ENCODE measurements at regions not wholly inside any gene's neighbourhood (a gene's known extent, or its start where the extent isn't known, plus 50 kb on each side); places are given as distances from the start of the nearest gene placed in this dataset.

DNA sequence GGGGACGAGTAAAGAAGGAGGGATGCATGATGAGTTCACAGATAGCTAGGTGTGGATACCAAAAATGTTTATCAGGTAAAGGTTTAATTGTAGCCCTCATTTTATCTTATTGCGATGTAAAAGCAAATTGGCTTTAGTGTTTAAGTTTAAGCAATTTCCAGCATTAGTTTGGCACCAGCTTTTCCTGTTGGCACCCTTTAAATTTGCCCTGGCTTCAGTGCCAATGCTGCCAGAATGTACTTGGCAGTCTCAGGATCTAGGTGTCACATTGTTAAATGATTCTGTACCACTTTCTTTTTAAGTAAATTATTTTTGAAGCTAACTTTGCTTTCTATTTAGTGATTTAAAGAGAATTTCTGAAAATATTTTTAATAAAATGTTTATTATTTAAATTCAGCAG lies 681.8 kb downstream of the PCDH18 start:
- Histone ChIP-seq H3K27ac (ENCODE audit: insufficient read depth, low read length) (no peak overlapping the region), H3K9me3 (ENCODE audit: control insufficient read depth, insufficient read depth, low read depth, low read length) (no peaks in the 10 kb centered on the region), H3K9ac (ENCODE audit: insufficient read depth, low read length) (no peak overlapping the region), H3K79me2 (ENCODE audit: control insufficient read depth, insufficient read depth, low read length) (no peaks in the 10 kb centered on the region), H3K4me2 (ENCODE audit: extremely low read depth, insufficient read depth, low read length) (no peak overlapping the region), H4K20me1 (ENCODE audit: control insufficient read depth, extremely low read depth, insufficient read depth, low read length) (no peaks in the 10 kb centered on the region), H2AFZ (ENCODE audit: low read length) (no peak overlapping the region), H3K36me3 (ENCODE audit: control insufficient read depth, insufficient read depth, low read length) (no peaks in the 10 kb centered on the region), H3K4me1 (ENCODE audit: control insufficient read depth, extremely low read depth, insufficient read depth, low read length) (no peaks in the 10 kb centered on the region), H3K27me3 (ENCODE audit: control insufficient read depth, insufficient read depth, low read length) (no peaks in the 10 kb centered on the region), H3K4me3 (replicated peaks in 1 of 4; ENCODE audit: control extremely low read depth in 1 of 4, insufficient read depth in 1 of 4, low read depth in 3 of 4, low read length in 4 of 4) (no peak overlapping the region)
- DNase-seq (ENCODE audit: low read depth in 2 of 2): no peak
- TF ChIP-seq, protein P1, sequence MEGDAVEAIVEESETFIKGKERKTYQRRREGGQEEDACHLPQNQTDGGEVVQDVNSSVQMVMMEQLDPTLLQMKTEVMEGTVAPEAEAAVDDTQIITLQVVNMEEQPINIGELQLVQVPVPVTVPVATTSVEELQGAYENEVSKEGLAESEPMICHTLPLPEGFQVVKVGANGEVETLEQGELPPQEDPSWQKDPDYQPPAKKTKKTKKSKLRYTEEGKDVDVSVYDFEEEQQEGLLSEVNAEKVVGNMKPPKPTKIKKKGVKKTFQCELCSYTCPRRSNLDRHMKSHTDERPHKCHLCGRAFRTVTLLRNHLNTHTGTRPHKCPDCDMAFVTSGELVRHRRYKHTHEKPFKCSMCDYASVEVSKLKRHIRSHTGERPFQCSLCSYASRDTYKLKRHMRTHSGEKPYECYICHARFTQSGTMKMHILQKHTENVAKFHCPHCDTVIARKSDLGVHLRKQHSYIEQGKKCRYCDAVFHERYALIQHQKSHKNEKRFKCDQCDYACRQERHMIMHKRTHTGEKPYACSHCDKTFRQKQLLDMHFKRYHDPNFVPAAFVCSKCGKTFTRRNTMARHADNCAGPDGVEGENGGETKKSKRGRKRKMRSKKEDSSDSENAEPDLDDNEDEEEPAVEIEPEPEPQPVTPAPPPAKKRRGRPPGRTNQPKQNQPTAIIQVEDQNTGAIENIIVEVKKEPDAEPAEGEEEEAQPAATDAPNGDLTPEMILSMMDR (conservative IDR thresholded peaks at IDR 0.05 in 1 of 2, IDR thresholded peaks at IDR 0.05 in 1 of 2; ENCODE audit: low read depth in 1 of 2, low read length in 2 of 2): no peak
- TF ChIP-seq EZH2 (IDR thresholded peaks at IDR 0.05; ENCODE audit: low read length, missing control alignments): no peak

DNA sequence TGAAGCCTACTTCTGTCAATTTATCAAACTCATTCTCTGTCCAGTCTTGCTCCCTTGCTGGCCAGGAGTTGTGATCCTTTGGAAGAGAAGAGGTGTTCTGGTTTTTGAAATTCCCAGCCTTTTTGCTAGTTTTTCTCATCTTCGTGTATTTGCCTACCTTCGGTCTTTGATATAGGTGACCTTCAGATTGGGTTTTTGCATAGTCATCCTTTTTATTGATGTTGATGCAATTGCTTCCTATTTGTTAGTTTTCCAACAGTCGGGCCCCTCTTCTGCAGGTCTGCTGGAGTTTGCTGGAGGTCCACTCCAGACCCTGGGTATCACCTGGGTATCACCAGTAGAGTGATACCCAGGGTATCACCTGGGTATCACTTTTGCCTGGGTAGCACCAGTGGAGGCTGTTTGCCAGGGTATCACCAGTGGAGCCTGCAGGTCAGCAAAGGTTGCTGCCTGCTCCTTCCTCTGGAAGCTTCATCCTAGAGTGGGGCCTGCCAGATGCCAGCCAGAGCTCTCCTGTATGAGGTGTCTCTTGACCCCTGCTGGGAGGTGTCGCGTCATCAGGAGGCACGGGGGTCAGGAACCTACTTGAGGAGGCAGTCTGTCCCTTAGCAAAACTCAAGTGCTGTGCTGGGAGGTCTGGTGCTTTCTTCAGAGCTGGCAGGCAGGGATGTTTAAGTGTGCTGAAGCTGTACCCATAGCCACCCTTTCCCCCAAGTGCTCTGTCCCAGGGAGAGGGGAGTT lies 684.2 kb downstream of the PCDH18 start:
- Histone ChIP-seq H3K4me1 (ENCODE audit: control insufficient read depth, extremely low read depth, insufficient read depth, low read length) (no peaks in the 10 kb centered on the region), H3K27me3 (ENCODE audit: control insufficient read depth, insufficient read depth, low read length) (no peaks in the 10 kb centered on the region), H3K27ac (ENCODE audit: insufficient read depth, low read length) (no peak overlapping the region), H4K20me1 (ENCODE audit: control insufficient read depth, extremely low read depth, insufficient read depth, low read length) (no peaks in the 10 kb centered on the region), H3K4me2 (ENCODE audit: extremely low read depth, insufficient read depth, low read length) (no peak overlapping the region), H3K36me3 (ENCODE audit: control insufficient read depth, insufficient read depth, low read length) (no peaks in the 10 kb centered on the region), H3K4me3 (replicated peaks in 1 of 4; ENCODE audit: control extremely low read depth in 1 of 4, insufficient read depth in 1 of 4, low read depth in 3 of 4, low read length in 4 of 4) (no peak overlapping the region), H3K9ac (ENCODE audit: insufficient read depth, low read length) (no peak overlapping the region), H3K79me2 (ENCODE audit: control insufficient read depth, insufficient read depth, low read length) (no peaks in the 10 kb centered on the region), H3K9me3 (ENCODE audit: control insufficient read depth, insufficient read depth, low read depth, low read length) (no peaks in the 10 kb centered on the region), H2AFZ (ENCODE audit: low read length) (no peak overlapping the region)
- TF ChIP-seq, protein P1 (conservative IDR thresholded peaks at IDR 0.05 in 1 of 2, IDR thresholded peaks at IDR 0.05 in 1 of 2; ENCODE audit: low read depth in 1 of 2, low read length in 2 of 2): no peak
- no peak for TF ChIP-seq EZH2 (IDR thresholded peaks at IDR 0.05; ENCODE audit: low read length, missing control alignments)
- DNase-seq (ENCODE audit: low read depth in 2 of 2): no peak

DNA sequence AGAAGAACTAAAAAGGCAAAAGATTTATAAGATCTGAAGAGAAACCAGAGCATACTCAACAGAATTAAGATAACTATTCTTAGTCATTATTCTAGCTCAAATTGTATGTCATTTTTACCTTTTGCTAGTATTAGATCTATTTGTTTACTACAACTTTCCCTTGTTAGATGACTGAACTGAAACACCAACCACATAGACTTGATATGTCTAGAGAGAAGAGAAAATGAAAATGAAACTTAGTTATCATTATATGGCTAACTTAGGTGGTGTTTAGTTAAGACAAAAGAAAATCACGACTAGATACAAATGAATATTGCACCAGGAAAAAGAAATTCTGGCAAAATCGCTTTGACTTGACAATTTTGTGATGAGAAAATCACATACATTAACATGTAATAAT lies 690.8 kb downstream of the PCDH18 start:
- Histone ChIP-seq H3K9me3 (ENCODE audit: control insufficient read depth, insufficient read depth, low read depth, low read length) (no peaks in the 10 kb centered on the region), H3K4me2 (ENCODE audit: extremely low read depth, insufficient read depth, low read length) (no peak overlapping the region), H3K79me2 (ENCODE audit: control insufficient read depth, insufficient read depth, low read length) (no peaks in the 10 kb centered on the region), H2AFZ (ENCODE audit: low read length) (no peak overlapping the region), H4K20me1 (ENCODE audit: control insufficient read depth, extremely low read depth, insufficient read depth, low read length) (no peaks in the 10 kb centered on the region), H3K9ac (ENCODE audit: insufficient read depth, low read length) (no peak overlapping the region), H3K27ac (ENCODE audit: insufficient read depth, low read length) (no peak overlapping the region), H3K27me3 (ENCODE audit: control insufficient read depth, insufficient read depth, low read length) (no peaks in the 10 kb centered on the region), H3K4me1 (ENCODE audit: control insufficient read depth, extremely low read depth, insufficient read depth, low read length) (no peaks in the 10 kb centered on the region), H3K36me3 (ENCODE audit: control insufficient read depth, insufficient read depth, low read length) (no peaks in the 10 kb centered on the region), H3K4me3 (replicated peaks in 1 of 4; ENCODE audit: control extremely low read depth in 1 of 4, insufficient read depth in 1 of 4, low read depth in 3 of 4, low read length in 4 of 4) (no peak overlapping the region)
- no peak for TF ChIP-seq EZH2 (IDR thresholded peaks at IDR 0.05; ENCODE audit: low read length, missing control alignments)
- TF ChIP-seq, protein P1 (conservative IDR thresholded peaks at IDR 0.05 in 1 of 2, IDR thresholded peaks at IDR 0.05 in 1 of 2; ENCODE audit: low read depth in 1 of 2, low read length in 2 of 2): no peak
- no peak for DNase-seq (ENCODE audit: low read depth in 2 of 2)

Data from fibroblast of lung (primary cell).